ENCODE measurements at regions not wholly inside any gene's neighbourhood (a gene's known extent, or its start where the extent isn't known, plus 50 kb on each side); places are given as distances from the start of the nearest gene placed in this dataset.

DNA sequence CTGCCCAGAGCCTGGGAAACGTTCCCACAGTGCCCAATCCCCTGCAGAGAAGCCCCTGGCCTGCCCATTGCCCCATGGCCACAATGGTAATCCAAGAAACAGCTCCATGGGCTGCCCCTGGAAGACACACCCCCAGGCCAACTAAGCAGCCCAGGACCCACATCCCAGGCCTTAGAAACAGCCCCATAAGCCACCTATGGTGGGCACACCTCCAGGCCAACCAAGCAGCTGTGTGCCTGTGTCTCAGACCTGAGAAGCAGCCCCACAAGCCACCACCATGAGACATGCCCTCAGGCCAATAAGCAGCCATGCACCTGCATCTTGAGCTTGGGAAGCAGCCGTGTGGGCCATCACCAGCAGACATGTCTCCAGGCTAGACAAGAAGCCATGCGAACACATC, 52.9 kb upstream of the SSBP2 start:
- TF ChIP-seq, protein P1, sequence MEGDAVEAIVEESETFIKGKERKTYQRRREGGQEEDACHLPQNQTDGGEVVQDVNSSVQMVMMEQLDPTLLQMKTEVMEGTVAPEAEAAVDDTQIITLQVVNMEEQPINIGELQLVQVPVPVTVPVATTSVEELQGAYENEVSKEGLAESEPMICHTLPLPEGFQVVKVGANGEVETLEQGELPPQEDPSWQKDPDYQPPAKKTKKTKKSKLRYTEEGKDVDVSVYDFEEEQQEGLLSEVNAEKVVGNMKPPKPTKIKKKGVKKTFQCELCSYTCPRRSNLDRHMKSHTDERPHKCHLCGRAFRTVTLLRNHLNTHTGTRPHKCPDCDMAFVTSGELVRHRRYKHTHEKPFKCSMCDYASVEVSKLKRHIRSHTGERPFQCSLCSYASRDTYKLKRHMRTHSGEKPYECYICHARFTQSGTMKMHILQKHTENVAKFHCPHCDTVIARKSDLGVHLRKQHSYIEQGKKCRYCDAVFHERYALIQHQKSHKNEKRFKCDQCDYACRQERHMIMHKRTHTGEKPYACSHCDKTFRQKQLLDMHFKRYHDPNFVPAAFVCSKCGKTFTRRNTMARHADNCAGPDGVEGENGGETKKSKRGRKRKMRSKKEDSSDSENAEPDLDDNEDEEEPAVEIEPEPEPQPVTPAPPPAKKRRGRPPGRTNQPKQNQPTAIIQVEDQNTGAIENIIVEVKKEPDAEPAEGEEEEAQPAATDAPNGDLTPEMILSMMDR (IDR thresholded peaks at IDR 0.05; ENCODE audit: insufficient read depth, missing control alignments) = no peak
- DNase-seq (ENCODE audit: insufficient read length, low spot score) (no peak), FAIRE-seq (no peak)

DNA sequence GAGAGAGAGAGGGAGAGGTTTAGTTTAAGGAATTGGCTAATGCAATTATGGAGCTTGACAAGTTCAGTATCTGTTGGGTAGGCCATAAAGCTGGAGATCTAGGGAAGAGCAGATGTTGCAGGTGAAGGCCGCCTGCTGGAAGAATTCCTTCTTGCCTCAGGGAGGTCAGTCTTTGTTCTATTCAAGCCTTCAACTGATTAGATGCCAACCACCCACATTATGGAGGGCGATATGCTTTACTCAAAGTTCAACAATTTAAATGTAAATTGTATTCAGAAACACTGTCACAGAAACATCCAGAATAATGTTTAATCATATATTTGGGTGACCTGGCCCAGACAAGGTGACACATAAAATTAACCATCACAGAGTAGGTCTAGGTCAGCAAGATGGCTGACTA, 51.7 kb upstream of the SSBP2 start:
- no peak for FAIRE-seq
- TF ChIP-seq, protein P1 (IDR thresholded peaks at IDR 0.05; ENCODE audit: insufficient read depth, missing control alignments) = no peak

DNA sequence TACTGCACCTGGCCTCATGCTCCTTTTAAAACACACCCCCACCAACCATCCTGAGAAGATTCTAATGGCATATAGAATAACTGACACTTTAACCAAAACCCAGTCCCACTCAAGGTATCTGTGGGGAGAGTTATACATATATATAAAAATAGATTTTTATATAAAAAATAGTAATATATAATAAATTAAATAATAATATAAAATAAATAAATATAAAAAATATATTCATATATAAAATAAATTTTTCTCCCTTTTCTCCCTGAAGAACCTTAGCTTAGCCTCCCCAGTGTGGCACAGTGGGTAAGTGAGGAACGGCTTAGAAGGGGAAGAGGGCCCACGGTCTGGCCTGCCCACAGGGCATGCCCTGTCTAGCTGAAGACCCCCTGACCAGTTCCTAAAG, 51.1 kb upstream of the SSBP2 start:
- TF ChIP-seq, protein P1 (IDR thresholded peaks at IDR 0.05; ENCODE audit: insufficient read depth, missing control alignments) = no peak
- DNase-seq (ENCODE audit: insufficient read length, low spot score) = no peak
- no peak for FAIRE-seq

More for the DNA sequence above, 51.7 kb upstream of the SSBP2 start:
- DNase-seq (ENCODE audit: insufficient read length, low spot score) = no peak

DNA sequence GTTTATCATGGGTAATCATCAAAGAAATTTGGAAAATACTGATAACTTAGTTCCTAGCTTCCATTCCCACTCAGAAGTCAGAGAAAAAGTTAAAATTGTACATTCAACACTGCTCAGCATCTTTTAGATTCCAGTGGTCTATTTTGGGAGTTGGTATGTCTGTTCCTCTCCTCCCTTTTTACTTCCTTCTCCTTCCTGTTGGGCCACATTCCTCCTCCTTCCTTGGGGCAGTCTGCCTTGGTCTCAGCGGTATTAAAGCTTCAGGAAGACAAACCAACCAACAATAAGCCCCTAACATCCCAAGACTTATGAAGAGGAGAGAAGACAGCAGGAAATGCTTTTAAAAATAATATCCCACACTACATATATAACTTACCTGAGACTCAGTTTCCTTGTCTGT, 49.9 kb upstream of the SSBP2 start:
- FAIRE-seq (no peak), DNase-seq (ENCODE audit: insufficient read length, low spot score) (no peak)
- TF ChIP-seq, protein P1 (IDR thresholded peaks at IDR 0.05; ENCODE audit: insufficient read depth, missing control alignments) = no peak
